ENCODE measurements at regions not wholly inside any gene's neighbourhood (a gene's known extent, or its start where the extent isn't known, plus 50 kb on each side); places are given as distances from the start of the nearest gene placed in this dataset.

DNA sequence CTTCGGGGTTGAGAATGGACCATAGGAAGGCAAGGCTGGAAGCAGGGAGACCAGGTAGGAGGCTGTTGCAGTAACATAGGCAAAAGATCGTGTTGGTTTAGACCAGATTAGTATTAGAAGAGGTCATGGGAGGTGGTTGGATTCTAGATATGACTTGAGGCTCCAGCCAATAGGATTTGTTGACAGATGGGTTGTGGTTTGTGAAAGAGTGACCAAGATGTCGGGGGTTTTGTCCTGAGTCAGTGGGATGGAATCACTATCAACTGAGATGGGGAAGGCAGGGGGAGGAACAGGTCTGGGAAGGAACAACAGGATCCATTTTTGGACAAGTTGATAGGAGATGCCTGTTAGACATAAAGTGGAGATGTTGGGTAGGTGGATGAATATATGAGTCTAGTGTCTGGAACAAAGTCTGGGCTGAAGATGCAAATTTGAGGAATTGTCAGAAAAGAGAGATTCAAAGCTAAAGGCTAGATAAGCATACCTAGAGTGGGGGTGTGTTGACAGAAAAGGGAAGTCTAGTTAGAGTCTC lies 95.5 kb upstream of the NPHP3 start:
- TF ChIP-seq POLR2AphosphoS5 (IDR thresholded peaks at IDR 0.05) (no peak), POLR2A (IDR thresholded peaks at IDR 0.05) (no peak)
- TF ChIP-seq, protein P1, sequence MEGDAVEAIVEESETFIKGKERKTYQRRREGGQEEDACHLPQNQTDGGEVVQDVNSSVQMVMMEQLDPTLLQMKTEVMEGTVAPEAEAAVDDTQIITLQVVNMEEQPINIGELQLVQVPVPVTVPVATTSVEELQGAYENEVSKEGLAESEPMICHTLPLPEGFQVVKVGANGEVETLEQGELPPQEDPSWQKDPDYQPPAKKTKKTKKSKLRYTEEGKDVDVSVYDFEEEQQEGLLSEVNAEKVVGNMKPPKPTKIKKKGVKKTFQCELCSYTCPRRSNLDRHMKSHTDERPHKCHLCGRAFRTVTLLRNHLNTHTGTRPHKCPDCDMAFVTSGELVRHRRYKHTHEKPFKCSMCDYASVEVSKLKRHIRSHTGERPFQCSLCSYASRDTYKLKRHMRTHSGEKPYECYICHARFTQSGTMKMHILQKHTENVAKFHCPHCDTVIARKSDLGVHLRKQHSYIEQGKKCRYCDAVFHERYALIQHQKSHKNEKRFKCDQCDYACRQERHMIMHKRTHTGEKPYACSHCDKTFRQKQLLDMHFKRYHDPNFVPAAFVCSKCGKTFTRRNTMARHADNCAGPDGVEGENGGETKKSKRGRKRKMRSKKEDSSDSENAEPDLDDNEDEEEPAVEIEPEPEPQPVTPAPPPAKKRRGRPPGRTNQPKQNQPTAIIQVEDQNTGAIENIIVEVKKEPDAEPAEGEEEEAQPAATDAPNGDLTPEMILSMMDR (IDR thresholded peaks at IDR 0.05), result no peak
- DNase-seq (no peak), ATAC-seq (ENCODE audit: low FRiP score in 2 of 2) (no peak)
- Histone ChIP-seq H3K9me3 (no peaks in the 10 kb centered on the region), H3K4me1 (peaks cover 0 to 6% (median 0%) of the 10 kb centered on the region in 4 donors), H3K4me3 (no peak overlapping the region), H3K36me3 (no peaks in the 10 kb centered on the region), H3K27ac (no peak overlapping the region), H3K27me3 (no peaks in the 10 kb centered on the region)
- WGBS, 2 donors, result 80 to 81% methylated on average over 3 of the region's 3 CpGs

DNA sequence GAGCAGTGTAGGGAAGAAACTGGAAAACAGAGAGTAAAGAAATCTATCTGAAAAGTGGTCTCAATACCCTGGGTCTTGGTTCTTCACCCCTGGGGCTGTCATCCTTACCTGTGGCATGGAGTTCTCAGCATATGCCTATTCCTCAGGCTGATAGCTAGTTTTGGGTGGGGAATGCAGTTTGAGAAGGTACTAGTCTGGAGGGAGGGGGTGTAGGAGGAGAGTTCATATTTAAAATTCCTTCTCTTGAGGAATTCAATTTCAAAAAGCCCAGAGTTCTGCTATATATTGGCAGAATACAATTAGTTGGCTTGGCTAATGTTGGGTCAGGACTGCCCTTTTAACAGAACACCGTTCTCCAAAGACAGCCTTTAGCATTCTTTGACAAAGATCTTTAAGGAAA lies 82.9 kb upstream of the NPHP3 start:
- DNase-seq, result no peak

DNA sequence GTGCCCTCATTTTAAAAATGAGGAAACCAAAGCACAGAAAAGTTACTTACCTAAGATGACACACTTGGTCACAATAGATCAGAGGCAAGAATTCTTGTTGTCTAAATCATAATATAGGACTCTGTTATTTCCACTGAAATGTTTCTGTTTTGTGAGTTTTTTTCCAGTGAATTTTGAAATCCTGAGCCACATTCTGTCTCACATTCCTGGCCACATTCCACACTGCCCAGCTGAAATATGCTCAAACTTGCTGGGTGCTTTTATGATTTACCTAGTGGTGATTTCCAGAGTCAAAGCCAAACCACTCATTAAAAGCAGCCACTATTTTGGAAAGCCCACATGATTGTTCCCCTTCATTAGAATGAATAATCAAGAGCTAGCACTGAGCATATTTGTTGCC lies 82.3 kb upstream of the NPHP3 start:
- H3K9me3 ChIP-seq, result no peaks in the 10 kb centered on the region
- H3K27me3 ChIP-seq, result no peaks in the 10 kb centered on the region
- DNase-seq (no peak), ATAC-seq (ENCODE audit: low FRiP score in 2 of 2) (no peak)
- H3K27ac ChIP-seq, result peak overlapping the region in 2 of 4 donors; percentile 35 to 40
- TF ChIP-seq POLR2AphosphoS5 (IDR thresholded peaks at IDR 0.05) (no peak), EP300 (IDR thresholded peaks at IDR 0.05) (no peak), POLR2A (IDR thresholded peaks at IDR 0.05) (no peak)
- TF ChIP-seq, protein P1 (IDR thresholded peaks at IDR 0.05), result no peak
- H3K4me3 ChIP-seq, result no peak overlapping the region
- H3K4me1 ChIP-seq, result peaks cover 0 to 6% (median 1%) of the 10 kb centered on the region in 4 donors
- no peaks in the 10 kb centered on the region for H3K36me3 ChIP-seq

More for the DNA sequence above, 82.9 kb upstream of the NPHP3 start:
- Histone ChIP-seq H3K4me3 (no peak overlapping the region), H3K27ac (no peak overlapping the region), H3K27me3 (no peaks in the 10 kb centered on the region), H3K36me3 (no peaks in the 10 kb centered on the region), H3K9me3 (no peaks in the 10 kb centered on the region), H3K4me1 (peaks cover 0 to 6% (median 1%) of the 10 kb centered on the region in 4 donors)
- WGBS, 2 donors, result 43 to 48% methylated on average over 1 of the region's 1 CpG
- ATAC-seq (ENCODE audit: low FRiP score in 2 of 2), result no peak
- TF ChIP-seq, protein P1 (IDR thresholded peaks at IDR 0.05), result no peak
- TF ChIP-seq EP300 (IDR thresholded peaks at IDR 0.05) (no peak), POLR2A (IDR thresholded peaks at IDR 0.05) (no peak), POLR2AphosphoS5 (IDR thresholded peaks at IDR 0.05) (no peak)

DNA sequence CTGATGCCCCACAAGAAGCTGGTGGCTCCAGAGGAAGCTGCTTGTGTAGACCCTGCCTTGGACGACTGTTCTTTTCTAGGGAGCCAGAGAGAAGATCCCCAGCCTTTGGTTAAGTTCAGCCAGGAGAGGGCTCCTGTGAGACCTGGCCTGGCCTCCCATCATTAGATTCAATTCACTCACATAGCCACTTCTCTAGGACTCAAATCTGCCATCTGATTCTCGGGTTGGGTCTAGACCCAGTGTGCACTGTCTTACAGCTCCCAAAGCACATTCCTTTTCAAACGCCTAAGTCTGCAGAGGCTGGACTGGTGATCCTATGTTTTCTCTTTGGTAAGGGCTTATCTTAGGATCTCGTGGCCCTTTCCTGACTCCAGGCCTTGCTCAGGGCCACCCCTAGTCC lies 81.7 kb upstream of the NPHP3 start:
- no peak for ATAC-seq (ENCODE audit: low FRiP score in 2 of 2)
- H3K4me3 ChIP-seq, result no peak overlapping the region
- WGBS, 2 donors, result 61% methylated on average over 4 of the region's 4 CpGs
- TF ChIP-seq POLR2A (IDR thresholded peaks at IDR 0.05) (no peak), EP300 (IDR thresholded peaks at IDR 0.05) (no peak), POLR2AphosphoS5 (IDR thresholded peaks at IDR 0.05) (no peak)
- TF ChIP-seq, protein P1 (IDR thresholded peaks at IDR 0.05), result no peak
- no peak for DNase-seq
- no peaks in the 10 kb centered on the region for H3K9me3 ChIP-seq
- peak overlapping the region in 2 of 4 donors; percentile 35 to 40 for H3K27ac ChIP-seq
- H3K36me3 ChIP-seq, result no peaks in the 10 kb centered on the region
- H3K27me3 ChIP-seq, result no peaks in the 10 kb centered on the region
- peaks cover 0 to 6% (median 1%) of the 10 kb centered on the region in 4 donors for H3K4me1 ChIP-seq

DNA sequence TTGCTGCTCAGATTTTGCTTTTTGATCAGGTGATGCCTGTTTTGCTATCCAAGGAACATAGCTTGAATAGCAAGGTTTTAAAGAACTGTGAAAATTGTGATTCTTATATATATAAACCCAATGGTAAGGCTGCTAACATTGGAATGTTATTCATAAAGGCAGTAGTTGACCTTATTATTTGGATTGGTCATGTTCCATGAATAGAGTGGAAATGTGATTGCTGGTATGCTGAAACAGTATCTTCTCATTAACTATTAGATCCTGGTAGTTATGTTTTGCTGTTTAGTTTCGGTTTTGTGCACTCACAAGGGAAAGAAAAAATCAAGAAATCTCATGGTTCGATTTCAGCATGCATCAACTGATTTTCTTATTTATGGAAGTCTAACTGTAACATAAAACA lies 78.7 kb upstream of the NPHP3 start:
- H3K36me3 ChIP-seq, result no peaks in the 10 kb centered on the region
- DNase-seq (no peak), ATAC-seq (ENCODE audit: low FRiP score in 2 of 2) (no peak)
- H3K4me1 ChIP-seq, result peaks cover 0 to 6% (median 1%) of the 10 kb centered on the region in 4 donors
- H3K27ac ChIP-seq, result no peak overlapping the region
- H3K4me3 ChIP-seq, result peak overlapping the region in 1 of 4 donors; percentile 6
- no peak for TF ChIP-seq EP300 (IDR thresholded peaks at IDR 0.05)
- TF ChIP-seq, protein P1 (IDR thresholded peaks at IDR 0.05), result no peak
- no peak for TF ChIP-seq POLR2AphosphoS5 (IDR thresholded peaks at IDR 0.05)
- TF ChIP-seq POLR2A (IDR thresholded peaks at IDR 0.05), result no peak
- no peaks in the 10 kb centered on the region for H3K9me3 ChIP-seq
- no peaks in the 10 kb centered on the region for H3K27me3 ChIP-seq
- WGBS, 2 donors, result 24 to 42% methylated on average over 2 of the region's 2 CpGs
